HepG2 (cell line): ENCODE measurements at regions not wholly inside any gene's neighbourhood (a gene's known extent, or its start where the extent isn't known, plus 50 kb on each side); places are given as distances from the start of the nearest gene placed in this dataset.

ENCODE experiments used
- ARID2 ChIP-seq: sonication (generic); formaldehyde crosslinking; IDR thresholded peaks from 2 replicates; pipeline ENCODE4 v1.8.1; 2022; ENCODE audit warnings: mild to moderate bottlenecking, missing genetic modification reagents, borderline replicate concordance
- HHEX ChIP-seq: IDR thresholded peaks from 2 replicates; pipeline ENCODE4 v1.6.1; 2016; ENCODE audit warnings: control low read depth
- HMGXB3 ChIP-seq: sonication (generic); formaldehyde crosslinking; IDR thresholded peaks from 2 replicates; pipeline ENCODE4 v1.4.0; 2020; ENCODE audit warnings: missing genetic modification reagents, borderline replicate concordance
- POLR2AphosphoS5 ChIP-seq: IDR thresholded peaks from 2 replicates; pipeline ENCODE4 v1.6.1; 2012; ENCODE audit warnings: low read depth, low read length
- PPARG ChIP-seq: conservative IDR thresholded peaks from 2 replicates; pipeline ENCODE4 v1.6.1; 2016; ENCODE audit warnings: missing biosample characterization, missing genetic modification reagents
- SMYD3 ChIP-seq: sonication (generic); formaldehyde crosslinking; IDR thresholded peaks from 2 replicates; pipeline ENCODE4 v1.8.1; 2023; ENCODE audit warnings: mild to moderate bottlenecking, missing genetic modification reagents
- TBX3 ChIP-seq: fragments of 450-650 bp; IDR thresholded peaks from 2 replicates; pipeline ENCODE4 v1.6.1; 2017; ENCODE audit warnings: antibody characterized with exemption, mild to moderate bottlenecking, inconsistent platforms, borderline replicate concordance
- THAP9 ChIP-seq: sonication (generic); formaldehyde crosslinking; IDR thresholded peaks from 2 replicates; pipeline ENCODE4; 2020; ENCODE audit warnings: missing genetic modification reagents, mild to moderate bottlenecking, borderline replicate concordance
- TOE1 ChIP-seq: sonication (generic); formaldehyde crosslinking; IDR thresholded peaks from 2 replicates; pipeline ENCODE4 v1.4.0; 2020; ENCODE audit warnings: mild to moderate bottlenecking, missing genetic modification reagents
- ZKSCAN1 ChIP-seq: fragments of 150-350 bp; IDR thresholded peaks from 2 replicates; pipeline ENCODE4 v1.6.1; 2014; ENCODE audit warnings: low read length
- ZNF563 ChIP-seq: sonication (generic); formaldehyde crosslinking; IDR thresholded peaks from 2 replicates; pipeline ENCODE4 v1.8.0; 2022; ENCODE audit warnings: mild to moderate bottlenecking, moderate library complexity, missing genetic modification reagents
- ZNF614 ChIP-seq: IDR thresholded peaks from 2 replicates; pipeline ENCODE4 v1.6.1; 2018; ENCODE audit warnings: missing biosample characterization, missing genetic modification reagents, inconsistent platforms, borderline replicate concordance
- ZNF619 ChIP-seq: sonication (generic); formaldehyde crosslinking; IDR thresholded peaks from 2 replicates; pipeline ENCODE4 v1.4.0; 2020; ENCODE audit warnings: mild to moderate bottlenecking, missing genetic modification reagents
- ZNF646 ChIP-seq: sonication (generic); formaldehyde crosslinking; IDR thresholded peaks from 2 replicates; pipeline ENCODE4 v1.9.0; 2021; ENCODE audit warnings: mild to moderate bottlenecking, missing genetic modification reagents
- TF ChIP-seq, protein P1 (sequence below): sonication (generic); formaldehyde crosslinking; IDR thresholded peaks from 2 replicates; pipeline ENCODE4 v1.9.0; 2022; ENCODE audit warnings: low read depth, missing genetic modification reagents

DNA sequence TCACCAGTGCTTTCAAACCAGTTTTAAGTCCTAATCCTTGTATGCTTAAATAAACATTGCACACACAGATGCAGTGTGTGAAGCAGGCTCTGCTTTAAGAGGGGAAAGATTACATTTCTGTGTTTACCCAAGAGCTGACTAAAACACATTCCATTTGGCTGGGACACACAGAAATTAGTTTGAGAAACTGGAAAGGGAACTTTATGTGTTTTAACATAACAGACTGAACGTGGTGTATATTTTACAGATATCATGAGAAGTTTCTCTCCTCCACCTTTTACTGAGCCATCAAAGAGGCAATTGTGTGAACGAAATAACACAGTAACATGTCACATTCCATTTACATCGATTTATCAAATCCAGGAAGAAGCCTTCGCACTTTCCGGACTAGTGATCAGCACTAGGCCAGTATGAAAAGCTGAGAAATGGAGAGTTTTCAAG is 121.8 kb downstream of the MAIP1 start (continued):
- TF ChIP-seq ZNF646 (CRISPR knock-in tag) = peak; percentile 30; the same call in 1 of the 2 replicates
- TF ChIP-seq ZKSCAN1 = no peak
- peak; percentile 87 for TF ChIP-seq PPARG (CRISPR knock-in tag)
- TF ChIP-seq THAP9 = no peak
- TF ChIP-seq ZNF619 (CRISPR knock-in tag) = no peak
- TF ChIP-seq TBX3 = peak; percentile 80; the same call in 1 of the 2 replicates
- 0 out of 2 replicates have a peak, but pooled peaks have one; percentile 24 for TF ChIP-seq ARID2
- TF ChIP-seq HHEX = no peak
- TF ChIP-seq TOE1 (CRISPR knock-in tag) = no peak; the same call in 1 of the 2 replicates
- no peak; the same call in 1 of the 2 replicates for TF ChIP-seq HMGXB3 (CRISPR knock-in tag)
- TF ChIP-seq POLR2AphosphoS5 = no peak
- 0 out of 2 replicates have a peak, but pooled peaks have one; percentile 46 for TF ChIP-seq ZNF614 (CRISPR knock-in tag)
- 0 out of 2 replicates have a peak, but pooled peaks have one; percentile 79 for TF ChIP-seq SMYD3 (CRISPR knock-in tag)
- TF ChIP-seq ZNF563 (CRISPR knock-in tag) = no peak
- TF ChIP-seq, protein P1, sequence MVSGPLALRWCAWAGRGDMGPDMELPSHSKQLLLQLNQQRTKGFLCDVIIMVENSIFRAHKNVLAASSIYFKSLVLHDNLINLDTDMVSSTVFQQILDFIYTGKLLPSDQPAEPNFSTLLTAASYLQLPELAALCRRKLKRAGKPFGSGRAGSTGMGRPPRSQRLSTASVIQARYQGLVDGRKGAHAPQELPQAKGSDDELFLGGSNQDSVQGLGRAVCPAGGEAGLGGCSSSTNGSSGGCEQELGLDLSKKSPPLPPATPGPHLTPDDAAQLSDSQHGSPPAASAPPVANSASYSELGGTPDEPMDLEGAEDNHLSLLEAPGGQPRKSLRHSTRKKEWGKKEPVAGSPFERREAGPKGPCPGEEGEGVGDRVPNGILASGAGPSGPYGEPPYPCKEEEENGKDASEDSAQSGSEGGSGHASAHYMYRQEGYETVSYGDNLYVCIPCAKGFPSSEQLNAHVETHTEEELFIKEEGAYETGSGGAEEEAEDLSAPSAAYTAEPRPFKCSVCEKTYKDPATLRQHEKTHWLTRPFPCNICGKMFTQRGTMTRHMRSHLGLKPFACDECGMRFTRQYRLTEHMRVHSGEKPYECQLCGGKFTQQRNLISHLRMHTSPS (CRISPR knock-in tag) = no peak
